A673 (cell line): ENCODE measurements at regions not wholly inside any gene's neighbourhood (a gene's known extent, or its start where the extent isn't known, plus 50 kb on each side); places are given as distances from the start of the nearest gene placed in this dataset.
A peak's percentile ranks its signal among the peaks of the same experiment; 100 is the strongest.

Experiments
- EZH2 ChIP-seq: fragments of 200-600 bp; sonication (generic); IDR thresholded peaks from 2 replicates; pipeline ENCODE4 v1.6.1; 2017; ENCODE audit warnings: borderline replicate concordance, low read depth, mild to moderate bottlenecking, mixed read lengths, antibody characterized with exemption, low read length; ENCODE audit not compliant: poor library complexity, severe bottlenecking
- TF ChIP-seq, protein P1 (sequence below): fragments of 300-800, 200-600 bp; sonication (generic); conservative IDR thresholded peaks from 2 replicates; pipeline ENCODE4 v1.5.1; 2017; ENCODE audit warnings: low read depth, mild to moderate bottlenecking, antibody characterized with exemption, low read length, moderate library complexity, mixed read lengths

DNA sequence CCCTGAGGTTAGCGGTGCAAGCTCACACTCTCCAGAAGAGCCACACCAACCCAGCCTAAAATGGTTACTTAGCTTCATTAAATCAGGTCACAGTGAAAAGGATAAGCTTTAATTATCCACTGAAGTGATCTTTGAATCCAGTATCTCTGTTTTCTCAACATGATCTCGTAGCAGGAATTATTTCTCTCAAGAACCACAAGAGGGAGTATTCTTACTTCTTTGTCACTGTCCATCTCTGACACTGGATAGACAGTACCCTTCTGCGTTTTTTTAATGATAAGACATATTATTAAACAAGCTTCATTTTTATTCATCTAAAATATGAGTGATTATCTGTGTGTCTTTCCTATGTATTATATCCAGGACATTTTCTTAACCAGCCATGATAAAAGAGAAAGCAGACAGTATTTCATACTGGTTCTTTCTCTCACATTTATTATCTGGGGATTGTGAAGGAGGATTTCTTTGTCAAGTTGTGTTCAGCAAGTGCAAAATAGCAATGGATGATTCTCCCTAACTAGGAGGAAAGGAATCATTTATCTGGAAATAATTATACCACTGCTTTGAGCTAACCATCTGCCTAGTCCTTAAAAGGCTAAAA, 105.4 kb upstream of the CCDC54 start:
- TF ChIP-seq, protein P1, sequence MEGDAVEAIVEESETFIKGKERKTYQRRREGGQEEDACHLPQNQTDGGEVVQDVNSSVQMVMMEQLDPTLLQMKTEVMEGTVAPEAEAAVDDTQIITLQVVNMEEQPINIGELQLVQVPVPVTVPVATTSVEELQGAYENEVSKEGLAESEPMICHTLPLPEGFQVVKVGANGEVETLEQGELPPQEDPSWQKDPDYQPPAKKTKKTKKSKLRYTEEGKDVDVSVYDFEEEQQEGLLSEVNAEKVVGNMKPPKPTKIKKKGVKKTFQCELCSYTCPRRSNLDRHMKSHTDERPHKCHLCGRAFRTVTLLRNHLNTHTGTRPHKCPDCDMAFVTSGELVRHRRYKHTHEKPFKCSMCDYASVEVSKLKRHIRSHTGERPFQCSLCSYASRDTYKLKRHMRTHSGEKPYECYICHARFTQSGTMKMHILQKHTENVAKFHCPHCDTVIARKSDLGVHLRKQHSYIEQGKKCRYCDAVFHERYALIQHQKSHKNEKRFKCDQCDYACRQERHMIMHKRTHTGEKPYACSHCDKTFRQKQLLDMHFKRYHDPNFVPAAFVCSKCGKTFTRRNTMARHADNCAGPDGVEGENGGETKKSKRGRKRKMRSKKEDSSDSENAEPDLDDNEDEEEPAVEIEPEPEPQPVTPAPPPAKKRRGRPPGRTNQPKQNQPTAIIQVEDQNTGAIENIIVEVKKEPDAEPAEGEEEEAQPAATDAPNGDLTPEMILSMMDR, result peak; percentile 75
- no peak for TF ChIP-seq EZH2
